HG03565 (cell line): ENCODE measurements at regions not wholly inside any gene's neighbourhood (a gene's known extent, or its start where the extent isn't known, plus 50 kb on each side); places are given as distances from the start of the nearest gene placed in this dataset.
"Not testable (repeated sequence)": the region's sequence is repeated elsewhere in the genome, so short reads cannot be mapped to it uniquely, and the experiment has no call there.

Experiments used
- ATAC-seq: cut with Tn5 transposase; IDR thresholded peaks from one replicate; pipeline ENCODE4 v1.9.1; 2021; ENCODE audit warnings: mild to moderate bottlenecking, moderate library complexity; ENCODE audit not compliant: unreplicated experiment

GRCh38 chr17:33929181-33929724 lies 325.8 kb upstream of the CCL2 start:
- ATAC-seq: no peak

GRCh38 chr17:33931148-33931814 lies 323.8 kb upstream of the CCL2 start:
- ATAC-seq: not testable (repeated sequence)

DNA sequence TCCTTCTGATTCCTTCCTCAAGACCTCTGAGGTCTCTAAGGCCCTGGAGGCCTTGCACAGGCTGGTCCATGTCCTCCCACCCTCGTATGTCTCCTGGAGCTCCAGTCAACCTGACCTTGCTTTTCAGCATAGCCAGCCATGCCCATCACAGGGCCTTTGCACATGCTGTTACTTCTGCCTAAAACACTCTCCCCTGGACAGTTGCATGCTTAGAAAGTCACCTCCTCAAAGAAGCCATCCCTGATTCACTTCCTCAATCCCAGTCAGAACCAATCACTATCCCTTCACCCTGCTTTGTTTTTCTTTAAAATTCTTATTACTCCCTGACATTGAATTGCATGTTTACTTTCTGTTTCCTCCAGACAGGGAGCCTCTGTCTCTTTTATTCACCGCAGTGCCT lies 322.1 kb upstream of the CCL2 start:
- no peak for ATAC-seq

DNA sequence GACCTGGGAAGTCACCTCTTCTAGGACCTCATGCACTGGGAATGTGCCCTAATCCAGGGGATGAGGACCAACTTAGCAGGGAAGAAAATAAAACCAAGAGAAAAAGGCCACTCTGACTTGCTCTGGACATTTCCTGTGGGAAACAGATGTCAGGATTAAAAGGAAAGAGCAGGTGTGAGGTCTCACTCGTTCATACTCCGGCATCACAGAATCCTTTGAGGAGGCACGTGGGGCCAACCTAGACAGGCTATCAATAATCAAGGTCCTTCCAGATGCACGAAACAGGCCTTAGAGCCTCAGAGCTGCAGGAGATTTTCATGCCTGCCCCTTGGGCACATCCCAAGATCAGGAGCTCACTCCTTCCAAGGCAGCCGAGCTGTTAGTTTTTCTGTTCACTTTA lies 321.5 kb upstream of the CCL2 start:
- ATAC-seq: no peak

DNA sequence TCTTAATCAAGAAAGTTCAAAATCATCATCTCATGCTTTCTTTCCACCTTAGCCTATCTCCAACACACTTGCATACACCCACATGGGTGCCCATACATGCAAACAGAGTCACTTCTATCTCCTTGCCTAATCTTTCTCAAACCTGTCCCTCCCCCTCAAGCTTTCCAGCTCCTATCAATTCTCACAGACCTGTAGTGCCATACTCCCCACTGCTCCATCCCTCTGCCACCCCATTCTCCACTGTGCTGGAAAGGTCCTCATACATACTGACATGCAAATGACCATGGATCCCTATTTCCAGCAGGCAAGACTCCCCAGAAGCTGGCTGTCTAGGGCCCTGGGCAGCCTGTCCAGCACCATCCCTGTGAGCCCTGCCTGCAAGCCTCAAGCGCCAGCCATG lies 320.4 kb upstream of the CCL2 start:
- no peak for ATAC-seq

DNA sequence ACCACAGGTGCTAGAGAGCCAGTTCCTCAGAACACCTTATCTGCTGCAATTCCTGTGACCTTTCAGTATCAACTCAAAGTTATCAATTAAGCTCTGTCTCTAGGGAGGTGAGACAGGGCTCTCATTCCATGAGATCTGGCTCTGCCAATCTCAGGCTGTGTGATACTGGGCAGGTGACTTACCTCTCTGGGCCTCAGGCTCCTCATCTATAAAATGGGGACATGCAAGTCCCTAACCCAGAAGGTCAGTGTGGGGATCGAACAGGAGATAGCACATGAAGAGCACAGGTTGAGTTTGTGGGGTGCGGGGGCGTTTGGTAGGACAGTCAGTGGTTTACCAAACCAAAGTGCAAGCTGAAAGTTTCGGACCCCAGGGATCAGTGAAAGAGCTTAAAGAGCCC lies 319.3 kb upstream of the CCL2 start:
- ATAC-seq: no peak

DNA sequence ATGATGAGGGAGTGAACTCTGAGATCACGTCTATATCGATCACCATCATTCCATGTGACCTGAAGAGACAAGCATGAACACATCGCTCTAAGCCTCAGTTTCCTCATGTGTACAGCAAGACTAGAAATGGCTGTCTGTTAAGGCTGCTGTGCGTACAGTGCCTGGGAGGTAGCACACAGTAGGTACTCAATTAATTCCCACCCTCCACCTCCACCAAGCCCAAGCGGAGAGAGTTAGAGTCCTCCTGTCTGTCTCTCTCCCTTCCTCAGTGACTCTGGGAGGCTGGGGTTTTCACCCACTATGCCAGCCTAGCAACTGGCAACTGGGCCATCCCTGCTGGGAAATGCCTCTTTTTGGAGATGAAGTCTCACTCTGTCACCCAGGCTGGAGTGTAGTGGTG lies 318.3 kb upstream of the CCL2 start:
- ATAC-seq: no peak

DNA sequence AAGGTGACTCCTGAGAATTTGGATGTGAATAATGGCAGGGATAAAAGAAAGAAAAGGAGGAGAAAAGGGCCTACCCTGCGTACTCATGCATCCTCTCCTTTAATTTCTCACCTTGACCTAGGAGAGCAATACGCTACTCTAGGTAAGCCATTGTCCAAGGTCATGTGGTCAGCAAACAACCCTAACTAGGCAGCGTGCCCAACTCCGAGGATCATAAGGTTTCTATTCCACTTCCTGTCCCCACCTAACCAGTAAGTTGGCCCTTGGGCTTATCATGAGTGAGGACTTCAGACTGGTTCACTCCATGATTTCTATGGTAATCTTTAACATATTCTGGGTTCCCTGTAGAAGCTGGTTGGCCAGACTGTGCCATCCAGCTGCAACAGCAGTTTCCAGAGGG lies 315.1 kb upstream of the CCL2 start:
- ATAC-seq: no peak

DNA sequence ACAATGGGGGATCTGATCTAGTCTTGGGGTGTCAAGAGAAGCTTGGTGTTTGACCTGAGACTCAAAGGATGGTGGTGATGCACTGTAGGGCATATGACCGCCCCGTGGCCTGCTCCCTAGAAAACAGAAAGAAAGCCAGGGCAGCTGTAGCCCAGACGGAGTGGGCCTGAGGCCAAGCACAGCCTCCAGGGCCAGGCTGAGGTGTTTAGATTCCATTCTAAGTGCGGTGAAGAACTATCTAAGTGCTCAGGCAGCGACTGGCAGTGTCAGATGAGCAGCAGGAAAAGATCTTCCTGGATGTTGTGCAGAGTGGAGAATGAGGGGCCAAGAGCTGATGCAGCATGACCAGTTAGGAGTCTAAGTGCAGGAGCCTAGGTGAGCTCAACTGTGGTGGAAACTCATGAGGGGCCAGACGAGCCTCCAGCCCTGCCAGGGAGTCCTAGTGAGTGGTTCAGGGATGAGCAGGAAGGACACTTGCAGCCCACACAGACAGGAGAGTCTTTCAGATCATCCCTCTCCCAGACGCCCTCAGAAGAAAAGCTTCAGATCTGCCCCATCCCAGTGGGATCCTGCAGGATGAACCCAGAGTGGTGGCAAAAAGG lies 314.2 kb upstream of the CCL2 start:
- ATAC-seq: no peak

DNA sequence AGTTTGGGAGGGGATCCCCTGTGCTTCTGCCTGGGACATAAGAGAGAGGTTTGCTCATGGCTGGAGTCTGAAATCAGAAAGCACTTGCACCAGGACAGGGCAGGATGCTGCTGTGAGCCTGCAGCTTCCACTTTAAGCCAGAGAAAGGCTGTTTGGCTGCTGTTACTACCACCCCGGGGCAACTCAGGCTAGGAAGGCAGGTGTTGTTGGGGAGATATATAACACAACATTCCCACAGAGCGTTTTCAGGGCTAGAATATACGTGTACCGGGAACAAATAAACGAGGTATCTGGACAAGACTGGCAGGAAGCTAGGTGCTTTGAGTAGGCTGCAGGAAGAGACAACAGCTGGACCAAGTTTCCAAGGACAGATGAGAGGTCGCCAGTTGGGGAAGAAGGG lies 313.3 kb upstream of the CCL2 start:
- ATAC-seq: no peak

GRCh38 chr17:33942414-33942813 lies 312.7 kb upstream of the CCL2 start:
- ATAC-seq: no peak

- no peak for ATAC-seq
Observed at GRCh38 chr17:33944412-33944811, 310.7 kb upstream of the CCL2 start.

DNA sequence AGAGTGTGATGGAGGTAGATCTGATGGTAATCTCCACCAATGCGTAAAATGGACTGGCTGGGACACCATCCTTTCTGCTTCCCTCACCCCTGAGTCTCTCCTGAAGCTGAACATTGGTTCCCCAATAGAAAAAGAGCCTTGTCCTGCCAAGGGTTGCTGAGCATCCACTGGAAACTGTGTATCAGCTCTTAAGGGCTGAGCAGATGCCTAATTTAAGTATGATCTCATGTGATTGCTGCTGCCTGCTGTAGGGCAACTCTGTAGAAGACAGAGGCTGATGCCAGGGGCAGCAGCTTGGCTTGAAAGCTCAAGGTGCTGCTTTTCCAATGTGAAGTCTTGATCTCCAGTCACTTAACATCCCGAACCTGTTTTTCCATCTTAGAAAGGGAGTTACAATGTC lies 310.3 kb upstream of the CCL2 start:
- no peak for ATAC-seq

GRCh38 chr17:33945646-33946546 lies 309.2 kb upstream of the CCL2 start:
- no peak for ATAC-seq

- ATAC-seq: no peak
Observed at GRCh38 chr17:33947762-33948161, 307.3 kb upstream of the CCL2 start.

DNA sequence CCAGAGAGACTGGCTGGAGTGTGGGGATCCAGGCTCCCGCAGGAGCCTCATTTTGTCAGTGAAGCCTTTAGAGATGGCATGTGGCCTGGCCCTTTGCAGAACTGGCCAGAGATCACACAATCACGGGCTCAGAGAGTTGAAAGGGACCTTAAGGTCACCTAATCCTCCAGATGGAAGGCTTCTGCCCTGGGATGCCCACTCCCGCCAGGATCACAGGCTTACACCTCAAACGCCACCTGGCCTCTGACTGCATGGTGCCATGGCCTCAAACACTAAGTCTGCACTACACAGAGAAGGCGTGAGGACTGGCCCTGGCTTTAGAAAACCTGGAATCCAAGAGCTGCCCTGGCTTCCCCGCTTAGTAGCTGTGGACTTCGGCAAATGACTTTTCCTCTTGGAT lies 306.8 kb upstream of the CCL2 start:
- ATAC-seq: no peak

GRCh38 chr17:33949100-33949499 lies 306.0 kb upstream of the CCL2 start:
- ATAC-seq: no peak

- ATAC-seq: no peak
Observed at GRCh38 chr17:33950061-33950460, 305.0 kb upstream of the CCL2 start.

- ATAC-seq: no peak
Observed at GRCh38 chr17:33952425-33952824, 302.7 kb upstream of the CCL2 start.

GRCh38 chr17:33954597-33954996 lies 300.5 kb upstream of the CCL2 start:
- no peak for ATAC-seq

GRCh38 chr17:33955461-33955860 lies 299.6 kb upstream of the CCL2 start:
- ATAC-seq: no peak

DNA sequence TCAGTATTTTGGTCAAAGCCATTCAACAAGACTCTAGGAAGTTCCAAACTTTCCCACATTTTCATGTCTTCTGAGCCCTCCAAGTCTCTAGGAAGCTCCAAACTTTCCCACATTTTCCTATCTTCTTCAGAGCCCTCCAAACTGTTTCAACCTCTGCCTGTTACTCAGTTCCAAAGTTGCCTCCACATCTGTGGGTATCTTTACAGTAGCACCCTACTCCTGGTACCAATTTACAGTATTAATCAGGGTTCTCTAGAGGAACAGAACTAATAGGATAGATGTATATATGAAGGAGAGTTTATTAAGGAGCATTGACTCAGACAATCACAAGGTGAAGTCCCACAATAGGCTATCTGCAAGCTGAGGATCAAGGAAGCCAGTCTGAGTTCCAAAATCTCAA lies 296.0 kb upstream of the CCL2 start:
- not testable (repeated sequence) for ATAC-seq
